ENCODE measurements at regions not wholly inside any gene's neighbourhood (a gene's known extent, or its start where the extent isn't known, plus 50 kb on each side); places are given as distances from the start of the nearest gene placed in this dataset.

DNA sequence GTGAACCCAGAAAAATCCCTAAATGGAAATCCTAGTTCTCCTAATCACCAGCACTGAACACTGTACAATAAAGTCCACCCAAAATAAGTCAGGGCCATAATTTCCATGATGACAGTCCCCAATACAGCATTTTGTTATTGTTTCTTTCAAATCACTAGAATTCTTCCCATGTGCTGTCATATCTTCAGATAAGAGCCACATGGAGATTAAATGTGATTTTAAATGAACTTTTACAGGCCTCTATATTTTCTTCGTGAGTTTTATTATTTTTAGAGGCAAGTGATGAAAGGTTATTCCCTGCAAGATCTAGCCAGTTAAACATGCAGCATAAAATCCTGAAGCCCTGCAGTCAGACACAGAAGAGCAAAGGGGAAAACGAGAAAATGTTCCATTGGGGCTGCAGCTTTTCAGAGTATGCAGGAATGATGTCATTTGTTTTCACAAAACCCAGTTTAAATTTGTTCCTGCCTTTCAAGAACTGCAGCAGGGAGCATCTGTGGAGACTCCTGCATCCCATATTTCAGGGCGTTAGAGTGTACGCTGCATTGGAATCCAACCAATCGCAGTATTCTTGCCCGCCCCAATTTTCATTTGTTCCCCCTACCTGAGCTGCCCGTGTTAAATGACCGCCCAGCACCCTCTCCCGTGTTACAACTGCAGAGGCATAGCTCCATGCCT is 167.2 kb upstream of the KLF12 start:
- TF ChIP-seq, protein P1, sequence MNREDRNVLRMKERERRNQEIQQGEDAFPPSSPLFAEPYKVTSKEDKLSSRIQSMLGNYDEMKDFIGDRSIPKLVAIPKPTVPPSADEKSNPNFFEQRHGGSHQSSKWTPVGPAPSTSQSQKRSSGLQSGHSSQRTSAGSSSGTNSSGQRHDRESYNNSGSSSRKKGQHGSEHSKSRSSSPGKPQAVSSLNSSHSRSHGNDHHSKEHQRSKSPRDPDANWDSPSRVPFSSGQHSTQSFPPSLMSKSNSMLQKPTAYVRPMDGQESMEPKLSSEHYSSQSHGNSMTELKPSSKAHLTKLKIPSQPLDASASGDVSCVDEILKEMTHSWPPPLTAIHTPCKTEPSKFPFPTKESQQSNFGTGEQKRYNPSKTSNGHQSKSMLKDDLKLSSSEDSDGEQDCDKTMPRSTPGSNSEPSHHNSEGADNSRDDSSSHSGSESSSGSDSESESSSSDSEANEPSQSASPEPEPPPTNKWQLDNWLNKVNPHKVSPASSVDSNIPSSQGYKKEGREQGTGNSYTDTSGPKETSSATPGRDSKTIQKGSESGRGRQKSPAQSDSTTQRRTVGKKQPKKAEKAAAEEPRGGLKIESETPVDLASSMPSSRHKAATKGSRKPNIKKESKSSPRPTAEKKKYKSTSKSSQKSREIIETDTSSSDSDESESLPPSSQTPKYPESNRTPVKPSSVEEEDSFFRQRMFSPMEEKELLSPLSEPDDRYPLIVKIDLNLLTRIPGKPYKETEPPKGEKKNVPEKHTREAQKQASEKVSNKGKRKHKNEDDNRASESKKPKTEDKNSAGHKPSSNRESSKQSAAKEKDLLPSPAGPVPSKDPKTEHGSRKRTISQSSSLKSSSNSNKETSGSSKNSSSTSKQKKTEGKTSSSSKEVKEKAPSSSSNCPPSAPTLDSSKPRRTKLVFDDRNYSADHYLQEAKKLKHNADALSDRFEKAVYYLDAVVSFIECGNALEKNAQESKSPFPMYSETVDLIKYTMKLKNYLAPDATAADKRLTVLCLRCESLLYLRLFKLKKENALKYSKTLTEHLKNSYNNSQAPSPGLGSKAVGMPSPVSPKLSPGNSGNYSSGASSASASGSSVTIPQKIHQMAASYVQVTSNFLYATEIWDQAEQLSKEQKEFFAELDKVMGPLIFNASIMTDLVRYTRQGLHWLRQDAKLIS (CRISPR knock-in tag; IDR thresholded peaks at IDR 0.05; ENCODE audit: borderline replicate concordance) = no peak
- TF ChIP-seq NR2C2 (CRISPR knock-in tag; IDR thresholded peaks at IDR 0.05) (no peak), CTCF (IDR thresholded peaks at IDR 0.05) (no peak), RELA (CRISPR knock-in tag; IDR thresholded peaks at IDR 0.05; ENCODE audit: borderline replicate concordance) (no peak)
- TF ChIP-seq, protein P2, sequence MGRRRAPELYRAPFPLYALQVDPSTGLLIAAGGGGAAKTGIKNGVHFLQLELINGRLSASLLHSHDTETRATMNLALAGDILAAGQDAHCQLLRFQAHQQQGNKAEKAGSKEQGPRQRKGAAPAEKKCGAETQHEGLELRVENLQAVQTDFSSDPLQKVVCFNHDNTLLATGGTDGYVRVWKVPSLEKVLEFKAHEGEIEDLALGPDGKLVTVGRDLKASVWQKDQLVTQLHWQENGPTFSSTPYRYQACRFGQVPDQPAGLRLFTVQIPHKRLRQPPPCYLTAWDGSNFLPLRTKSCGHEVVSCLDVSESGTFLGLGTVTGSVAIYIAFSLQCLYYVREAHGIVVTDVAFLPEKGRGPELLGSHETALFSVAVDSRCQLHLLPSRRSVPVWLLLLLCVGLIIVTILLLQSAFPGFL (CRISPR knock-in tag; IDR thresholded peaks at IDR 0.05; ENCODE audit: borderline replicate concordance) = no peak

Data from WTC11 (cell line).